ENCODE measurements at regions not wholly inside any gene's neighbourhood (a gene's known extent, or its start where the extent isn't known, plus 50 kb on each side); places are given as distances from the start of the nearest gene placed in this dataset.

DNA sequence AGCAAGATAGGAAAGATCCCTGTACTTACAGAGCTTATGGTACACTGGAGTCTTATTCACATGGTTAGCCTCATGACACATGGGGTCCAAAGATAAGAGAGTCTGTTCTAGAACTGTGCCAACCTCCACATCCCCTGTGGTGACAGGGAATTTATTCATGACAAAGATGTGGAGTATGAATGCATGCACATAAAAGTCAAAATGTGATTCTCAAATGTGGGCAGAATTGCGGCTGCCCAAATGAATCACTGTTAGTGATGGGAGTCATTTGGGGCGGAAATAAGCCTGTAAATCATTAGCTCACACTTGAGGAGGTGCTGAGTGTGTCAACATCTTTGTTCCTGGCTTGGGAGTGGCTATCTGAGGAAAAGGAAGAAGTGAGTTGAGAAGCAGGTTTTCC, 560.6 kb downstream of the SLC4A3 start:
- Mint-ChIP-seq H3K9me3 (peaks cover 30% of the 10 kb centered on the region), H3K4me3 (no peak overlapping the region), H3K27ac (no peak overlapping the region), H3K4me1 (ENCODE audit: unreplicated experiment) (peaks cover 9% of the 10 kb centered on the region), H3K27me3 (no peaks in the 10 kb centered on the region), H3K36me3 (no peaks in the 10 kb centered on the region)
- TF ChIP-seq, protein P1, sequence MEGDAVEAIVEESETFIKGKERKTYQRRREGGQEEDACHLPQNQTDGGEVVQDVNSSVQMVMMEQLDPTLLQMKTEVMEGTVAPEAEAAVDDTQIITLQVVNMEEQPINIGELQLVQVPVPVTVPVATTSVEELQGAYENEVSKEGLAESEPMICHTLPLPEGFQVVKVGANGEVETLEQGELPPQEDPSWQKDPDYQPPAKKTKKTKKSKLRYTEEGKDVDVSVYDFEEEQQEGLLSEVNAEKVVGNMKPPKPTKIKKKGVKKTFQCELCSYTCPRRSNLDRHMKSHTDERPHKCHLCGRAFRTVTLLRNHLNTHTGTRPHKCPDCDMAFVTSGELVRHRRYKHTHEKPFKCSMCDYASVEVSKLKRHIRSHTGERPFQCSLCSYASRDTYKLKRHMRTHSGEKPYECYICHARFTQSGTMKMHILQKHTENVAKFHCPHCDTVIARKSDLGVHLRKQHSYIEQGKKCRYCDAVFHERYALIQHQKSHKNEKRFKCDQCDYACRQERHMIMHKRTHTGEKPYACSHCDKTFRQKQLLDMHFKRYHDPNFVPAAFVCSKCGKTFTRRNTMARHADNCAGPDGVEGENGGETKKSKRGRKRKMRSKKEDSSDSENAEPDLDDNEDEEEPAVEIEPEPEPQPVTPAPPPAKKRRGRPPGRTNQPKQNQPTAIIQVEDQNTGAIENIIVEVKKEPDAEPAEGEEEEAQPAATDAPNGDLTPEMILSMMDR (conservative IDR thresholded peaks at IDR 0.05), result no peak
- DNase-seq (ENCODE audit: extremely low spot score, unreplicated experiment), result no peak

DNA sequence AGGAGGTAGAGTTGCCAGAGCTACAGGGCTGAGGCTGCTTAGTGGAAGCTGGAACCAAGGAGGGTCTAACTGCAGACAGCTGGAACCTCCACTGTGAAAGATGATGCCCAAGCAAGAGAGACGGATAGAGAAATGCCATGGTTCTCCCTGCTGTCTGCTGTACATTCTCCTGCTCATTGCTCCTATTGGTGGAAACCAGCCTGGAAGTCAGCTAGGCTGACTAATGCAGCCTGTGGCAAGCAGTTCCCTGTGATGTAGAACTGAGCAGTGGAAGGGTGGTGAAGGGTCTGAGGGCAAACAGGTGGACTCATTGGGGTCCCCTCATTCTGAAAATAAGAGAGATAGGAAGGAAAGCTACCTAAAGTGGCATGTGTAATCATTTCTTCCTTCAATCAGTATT, 563.6 kb downstream of the SLC4A3 start:
- no peaks in the 10 kb centered on the region for H3K36me3 Mint-ChIP-seq
- H3K27me3 Mint-ChIP-seq, result no peaks in the 10 kb centered on the region
- peaks cover 27% of the 10 kb centered on the region for H3K9me3 Mint-ChIP-seq

DNA sequence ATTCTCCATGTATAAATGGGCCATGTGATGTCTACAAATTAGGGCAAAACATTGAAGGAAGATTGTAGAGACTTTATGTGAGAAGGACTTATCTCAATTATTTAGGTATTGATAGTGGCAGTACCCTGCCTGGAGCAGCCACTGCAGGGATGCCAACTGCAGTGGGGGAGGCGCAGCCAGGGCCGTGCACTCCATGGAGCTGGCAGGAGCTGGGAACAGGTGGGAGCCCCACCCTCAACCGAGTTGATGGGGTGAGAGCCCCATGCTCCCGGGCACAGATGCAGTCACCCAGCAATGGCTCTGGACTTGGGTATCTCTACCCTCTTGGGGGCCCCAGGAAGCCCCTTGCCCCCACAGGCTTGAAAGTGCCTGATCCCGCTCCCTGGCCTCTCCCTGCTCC, 564.3 kb downstream of the SLC4A3 start:
- Mint-ChIP-seq H3K27me3 (no peaks in the 10 kb centered on the region), H3K27ac (no peak overlapping the region), H3K36me3 (no peaks in the 10 kb centered on the region), H3K4me3 (no peak overlapping the region), H3K4me1 (ENCODE audit: unreplicated experiment) (peaks cover 20% of the 10 kb centered on the region), H3K9me3 (peaks cover 25% of the 10 kb centered on the region)
- no peak for DNase-seq (ENCODE audit: extremely low spot score, unreplicated experiment)
- TF ChIP-seq, protein P1 (conservative IDR thresholded peaks at IDR 0.05), result no peak

More for the DNA sequence above, 563.6 kb downstream of the SLC4A3 start:
- peaks cover 20% of the 10 kb centered on the region for H3K4me1 Mint-ChIP-seq (ENCODE audit: unreplicated experiment)
- no peak overlapping the region for H3K27ac Mint-ChIP-seq
- no peak overlapping the region for H3K4me3 Mint-ChIP-seq
- no peak for DNase-seq (ENCODE audit: extremely low spot score, unreplicated experiment)
- TF ChIP-seq, protein P1 (conservative IDR thresholded peaks at IDR 0.05), result no peak

DNA sequence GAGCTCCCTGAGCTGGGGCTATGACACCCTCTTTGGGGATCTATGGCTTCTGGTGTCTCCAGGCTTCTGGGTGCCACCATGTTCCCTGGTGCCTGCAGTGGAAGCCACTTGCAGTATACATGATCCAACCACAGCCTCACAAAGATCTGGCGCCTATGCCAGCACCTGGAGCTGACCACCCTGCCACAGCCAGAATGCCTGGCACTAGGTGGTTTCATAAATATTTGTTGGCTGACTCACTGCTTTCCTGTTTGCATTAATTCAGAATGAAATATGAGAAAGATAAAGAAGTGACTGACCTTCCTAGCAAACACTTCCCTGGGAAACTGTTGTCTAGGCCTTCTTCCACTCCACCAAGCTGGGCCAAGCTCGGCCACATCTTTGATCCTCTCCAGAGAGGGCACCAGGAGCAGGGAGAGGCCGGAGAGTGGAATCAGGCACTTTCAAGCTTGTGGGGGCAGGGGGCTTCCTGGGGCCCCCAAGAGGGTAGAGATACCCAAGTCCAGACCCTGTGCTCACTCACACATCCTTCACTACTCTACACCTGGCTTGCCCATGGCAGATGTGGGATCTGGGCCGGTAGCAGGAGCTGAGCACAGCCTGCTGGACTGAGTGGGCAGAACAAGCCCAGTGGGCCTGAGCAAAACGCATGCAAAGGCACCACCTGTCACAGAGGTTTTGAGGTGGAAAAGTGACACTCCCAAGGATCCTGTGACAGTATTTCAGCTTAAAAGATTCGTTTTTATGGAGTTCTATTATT, 565.7 kb downstream of the SLC4A3 start:
- Mint-ChIP-seq H3K27me3 (no peaks in the 10 kb centered on the region), H3K4me3 (no peak overlapping the region), H3K27ac (no peak overlapping the region), H3K4me1 (ENCODE audit: unreplicated experiment) (peaks cover 18% of the 10 kb centered on the region), H3K9me3 (peaks cover 23% of the 10 kb centered on the region), H3K36me3 (no peaks in the 10 kb centered on the region)
- TF ChIP-seq, protein P1 (conservative IDR thresholded peaks at IDR 0.05), result no peak
- DNase-seq (ENCODE audit: extremely low spot score, unreplicated experiment), result no peak

DNA sequence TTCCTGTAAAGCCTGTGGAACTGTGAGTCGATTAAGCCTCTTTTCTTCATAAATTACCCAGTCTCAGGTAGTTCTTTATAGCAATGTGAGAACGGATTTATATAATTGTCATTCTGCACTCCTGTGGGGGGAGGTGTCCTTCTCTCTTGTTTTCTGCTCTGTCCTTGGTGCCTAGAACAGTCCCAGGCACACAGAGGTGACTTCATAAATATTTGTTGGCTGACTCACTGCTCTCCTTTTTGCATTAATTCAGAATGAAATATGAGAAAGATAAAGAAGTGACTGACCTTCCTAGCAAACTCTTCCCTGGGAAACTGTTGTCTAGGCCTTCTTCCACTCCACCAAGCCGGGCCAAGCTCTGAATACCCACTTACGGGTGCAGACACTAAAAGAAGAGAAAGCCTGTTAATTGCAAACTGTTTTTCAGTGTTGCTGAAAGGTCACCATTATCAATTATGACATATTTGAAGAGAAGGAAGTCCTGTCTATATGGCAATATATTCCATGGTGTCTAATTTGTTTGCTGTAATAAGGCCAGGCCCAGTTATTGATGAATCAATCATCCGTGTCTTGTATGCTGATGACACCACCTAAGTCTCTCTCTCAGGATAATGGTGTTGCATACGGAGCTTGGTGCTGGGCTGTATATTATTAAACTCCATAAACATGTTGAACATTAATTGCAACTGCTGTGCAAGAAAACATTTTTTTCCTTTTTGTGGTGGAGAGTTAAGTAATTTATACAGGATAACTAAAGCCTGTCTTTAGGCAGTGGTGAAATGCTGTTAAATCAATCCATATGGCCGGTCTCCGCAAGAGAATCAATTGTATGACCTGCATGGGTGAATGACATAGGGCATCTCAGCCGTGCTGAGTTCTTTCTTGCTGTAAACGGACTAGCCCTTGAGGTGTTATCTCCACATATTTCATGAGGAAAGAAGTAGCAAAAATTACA, 567.5 kb downstream of the SLC4A3 start:
- TF ChIP-seq, protein P1 (conservative IDR thresholded peaks at IDR 0.05), result no peak
- Mint-ChIP-seq H3K27ac (no peak overlapping the region), H3K4me1 (ENCODE audit: unreplicated experiment) (peaks cover 26% of the 10 kb centered on the region), H3K9me3 (peaks cover 21% of the 10 kb centered on the region), H3K27me3 (no peaks in the 10 kb centered on the region), H3K4me3 (no peak overlapping the region), H3K36me3 (no peaks in the 10 kb centered on the region)
- no peak for DNase-seq (ENCODE audit: extremely low spot score, unreplicated experiment)
